ENCODE measurements at regions not wholly inside any gene's neighbourhood (a gene's known extent, or its start where the extent isn't known, plus 50 kb on each side); places are given as distances from the start of the nearest gene placed in this dataset.

- H3K4ac ChIP-seq (ENCODE audit: low read depth, low read length), result no peak overlapping the region
- ATAC-seq (ENCODE audit: low read depth), result no peak
- H3K56ac ChIP-seq (ENCODE audit: extremely low read depth, insufficient read depth, low read length), result no peak overlapping the region
- H2BK120ac ChIP-seq (ENCODE audit: low read depth, low read length), result no peak overlapping the region
- H3K27ac ChIP-seq (ENCODE audit: insufficient read depth, low read length), result no peak overlapping the region
- peaks cover 9% of the 10 kb centered on the region for H3K9me3 ChIP-seq (ENCODE audit: control insufficient read depth, insufficient read depth, low read length)
- ChIA-PET CTCF (no interaction called here), POLR2A (ENCODE audit: unreplicated experiment) (no interaction called here)
- H3K27me3 ChIP-seq (ENCODE audit: control insufficient read depth, insufficient read depth, low read length), result no peaks in the 10 kb centered on the region
- H3K36me3 ChIP-seq (ENCODE audit: control insufficient read depth, insufficient read depth, low read length), result no peaks in the 10 kb centered on the region
- H4K5ac ChIP-seq (ENCODE audit: low read depth, low read length), result no peak overlapping the region
- H4K20me1 ChIP-seq (ENCODE audit: insufficient read depth, low read length), result no peaks in the 10 kb centered on the region
- no peaks in the 10 kb centered on the region for H3K79me1 ChIP-seq (ENCODE audit: low read depth in 1 of 2, low read length in 2 of 2)
- no peak overlapping the region for H2AFZ ChIP-seq (replicated peaks; ENCODE audit: low read length, poor library complexity)
- H3K4me2 ChIP-seq (ENCODE audit: low read depth, low read length), result no peak overlapping the region
- no peak overlapping the region for H3K18ac ChIP-seq (ENCODE audit: low read depth, low read length)
- no peak overlapping the region for H2AK9ac ChIP-seq (replicated peaks; ENCODE audit: low read depth, low read length, poor library complexity)
- no peak overlapping the region for H2BK5ac ChIP-seq (ENCODE audit: low read depth, low read length, poor library complexity, severe bottlenecking)
- H3K23ac ChIP-seq (ENCODE audit: low read depth, low read length), result no peak overlapping the region
- H3K14ac ChIP-seq (replicated peaks; ENCODE audit: low read depth, low read length), result no peak overlapping the region
- 58% methylated on average over 2 of the region's 7 CpGs; no CpG with 5 or more reads in 1 of the 2 experiments for WGBS, 2 experiments (ENCODE audit: extremely low coverage in 2 of 2, insufficient read length in 1 of 2)
- in situ Hi-C loops (cut with MboI; ENCODE audit: low sequenced_read_pairs) (no loop called here), dilution Hi-C loops (cut with HindIII; ENCODE audit: low sequenced_read_pairs, unreplicated experiment) (no loop called here), intact Hi-C loops (cut with micrococcal nuclease) (no loop called here)
- H3K4me3 ChIP-seq (ENCODE audit: insufficient read depth, low read depth, low read length), result no peak overlapping the region
- H4K91ac ChIP-seq (ENCODE audit: insufficient read depth, low read depth, low read length), result no peak overlapping the region
- H3K9ac ChIP-seq (ENCODE audit: low read depth, low read length), result no peak overlapping the region
- H3K4me1 ChIP-seq (ENCODE audit: control insufficient read depth, insufficient read depth, low read length), result no peaks in the 10 kb centered on the region
- no peak overlapping the region for H4K8ac ChIP-seq (ENCODE audit: low read depth in 2 of 2, low read length in 2 of 2)
- no peak overlapping the region for H2BK15ac ChIP-seq (ENCODE audit: low read depth, low read length)
- no peaks in the 10 kb centered on the region for H3K9me1 ChIP-seq (ENCODE audit: insufficient read depth, low read length)
- no TSS peak for BruUV-seq (replicated peaks)
- no peak overlapping the region for H2AK5ac ChIP-seq (ENCODE audit: low read depth, low read length)
- no peak for DNase-seq
- H2BK20ac ChIP-seq (ENCODE audit: low read depth, low read length), result no peak overlapping the region
- TF ChIP-seq RFX5 (IDR thresholded peaks at IDR 0.05; ENCODE audit: low read depth, low read length) (no peak), NFE2L2 (IDR thresholded peaks at IDR 0.05; ENCODE audit: low read depth, low read length) (no peak), USF2 (IDR thresholded peaks at IDR 0.05; ENCODE audit: low read depth, low read length) (no peak), ELK1 (IDR thresholded peaks at IDR 0.05; ENCODE audit: borderline replicate concordance, low read depth, low read length) (no peak), POLR2A (IDR thresholded peaks at IDR 0.05; ENCODE audit: low read depth, low read length) (no peak), RAD21 (IDR thresholded peaks at IDR 0.05; ENCODE audit: low read length) (no peak), CEBPB (IDR thresholded peaks at IDR 0.05; ENCODE audit: low read depth, low read length) (no peak), BHLHE40 (IDR thresholded peaks at IDR 0.05; ENCODE audit: low read depth, low read length) (no peak), MXI1 (IDR thresholded peaks at IDR 0.05; ENCODE audit: borderline replicate concordance, low read depth, low read length) (no peak), CTCF (conservative IDR thresholded peaks at IDR 0.05; ENCODE audit: low read depth, low read length) (no peak), MAZ (IDR thresholded peaks at IDR 0.05; ENCODE audit: borderline replicate concordance, low read depth, low read length) (no peak), MAFK (IDR thresholded peaks at IDR 0.05; ENCODE audit: low read depth, low read length) (no peak), RCOR1 (IDR thresholded peaks at IDR 0.05; ENCODE audit: insufficient replicate concordance, low read length) (no peak), CHD1 (IDR thresholded peaks at IDR 0.05; ENCODE audit: low read depth, low read length) (no peak), SMC3 (IDR thresholded peaks at IDR 0.05; ENCODE audit: low read depth, low read length) (no peak)
These were observed 476.2 kb upstream of the TSHZ3 start for GRCh38 chr19:31825134-31826094.

Data from IMR-90 (cell line).